ENCODE measurements at regions not wholly inside any gene's neighbourhood (a gene's known extent, or its start where the extent isn't known, plus 50 kb on each side); places are given as distances from the start of the nearest gene placed in this dataset.
"Not testable (repeated sequence)": the region's sequence is repeated elsewhere in the genome, so short reads cannot be mapped to it uniquely, and the experiment has no call there.

- no peak for DNase-seq (ENCODE audit: low spot score)
Observed at GRCh38 chr7:65800890-65801341, 72.0 kb upstream of the VKORC1L1 start.

GRCh38 chr7:65804887-65805286 lies 68.0 kb upstream of the VKORC1L1 start:
- no peak for DNase-seq (ENCODE audit: low spot score)

- DNase-seq (ENCODE audit: low spot score): not testable (repeated sequence)
Observed at GRCh38 chr7:65807067-65807466, 65.8 kb upstream of the VKORC1L1 start.

GRCh38 chr7:65809259-65809981 lies 63.5 kb upstream of the VKORC1L1 start:
- DNase-seq (ENCODE audit: low spot score): no peak

GRCh38 chr7:65809982-65810288 lies 62.9 kb upstream of the VKORC1L1 start:
- DNase-seq (ENCODE audit: low spot score): no peak

GRCh38 chr7:65812281-65812680 lies 60.6 kb upstream of the VKORC1L1 start:
- no peak for DNase-seq (ENCODE audit: low spot score)

- not testable (repeated sequence) for DNase-seq (ENCODE audit: low spot score)
Observed at GRCh38 chr7:65814556-65815167, 58.2 kb upstream of the VKORC1L1 start.

- no peak for DNase-seq (ENCODE audit: low spot score)
Observed at GRCh38 chr7:65820287-65820950, 52.5 kb upstream of the VKORC1L1 start.

Data from ureter (tissue), 1 donor.